HG02588 (cell line): ENCODE measurements at regions not wholly inside any gene's neighbourhood (a gene's known extent, or its start where the extent isn't known, plus 50 kb on each side); places are given as distances from the start of the nearest gene placed in this dataset.
"Not testable (repeated sequence)": the region's sequence is repeated elsewhere in the genome, so short reads cannot be mapped to it uniquely, and the experiment has no call there.

Experiments used
- ATAC-seq: cut with Tn5 transposase; IDR thresholded peaks from one replicate; pipeline ENCODE4 v1.9.1; 2021; ENCODE audit warnings: mild to moderate bottlenecking, moderate library complexity; ENCODE audit not compliant: unreplicated experiment

DNA sequence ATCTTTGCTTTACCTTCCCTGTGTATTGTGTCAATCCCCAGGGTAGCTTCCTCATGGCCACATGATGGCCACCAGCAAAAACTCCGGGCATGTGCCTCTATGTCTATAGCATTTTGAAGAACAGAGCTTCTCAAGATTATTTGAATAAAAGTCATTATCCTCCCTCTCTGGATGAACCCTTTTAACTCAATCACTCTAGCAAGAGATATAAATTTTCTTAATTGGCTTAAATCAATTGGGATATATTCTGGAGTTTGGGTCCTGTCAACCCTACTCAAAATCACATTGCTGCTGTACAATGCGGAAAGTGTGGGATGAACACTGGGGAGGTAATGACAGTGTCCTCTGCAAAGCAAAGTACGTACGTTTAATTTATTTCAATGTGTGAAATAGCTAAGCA lies 370.6 kb upstream of the LRRC3B start:
- no peak for ATAC-seq

DNA sequence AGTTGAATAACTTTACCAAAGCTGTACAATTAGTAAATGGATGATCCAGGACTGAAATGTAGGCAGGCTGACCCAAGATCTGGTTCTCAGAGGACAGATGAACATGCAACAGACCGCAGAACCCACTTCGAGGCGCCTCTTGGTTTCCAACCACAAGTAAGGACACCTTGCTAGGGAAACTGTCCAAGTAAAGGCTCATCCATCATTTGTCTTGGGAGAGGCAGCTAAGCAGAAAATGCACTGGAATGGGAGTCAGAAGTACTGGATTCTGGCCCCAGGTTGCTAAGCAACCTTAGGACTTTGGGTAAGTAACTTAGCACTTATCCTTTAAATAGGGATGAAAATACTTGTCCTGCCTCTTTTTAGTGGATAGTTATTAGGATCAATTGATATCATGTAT lies 366.3 kb upstream of the LRRC3B start:
- no peak for ATAC-seq

DNA sequence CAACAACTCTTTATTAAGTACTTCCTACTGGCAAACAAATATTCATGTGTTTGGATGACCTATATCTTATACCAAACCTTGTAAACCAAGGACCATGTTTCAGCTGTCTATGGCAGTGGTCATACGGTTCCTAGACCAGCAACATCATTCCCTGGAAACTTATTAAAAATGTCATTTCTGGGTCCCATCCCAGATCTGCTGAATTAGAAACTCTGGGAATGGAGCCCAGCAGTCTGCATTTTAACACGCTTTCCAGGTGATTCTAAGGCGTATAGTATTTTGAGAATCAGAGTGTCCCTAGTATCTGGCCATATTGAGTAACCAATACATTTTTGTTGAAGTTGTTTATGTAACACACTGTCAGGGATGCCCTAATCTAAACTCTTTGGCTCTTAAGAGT lies 363.4 kb upstream of the LRRC3B start:
- ATAC-seq, result no peak

DNA sequence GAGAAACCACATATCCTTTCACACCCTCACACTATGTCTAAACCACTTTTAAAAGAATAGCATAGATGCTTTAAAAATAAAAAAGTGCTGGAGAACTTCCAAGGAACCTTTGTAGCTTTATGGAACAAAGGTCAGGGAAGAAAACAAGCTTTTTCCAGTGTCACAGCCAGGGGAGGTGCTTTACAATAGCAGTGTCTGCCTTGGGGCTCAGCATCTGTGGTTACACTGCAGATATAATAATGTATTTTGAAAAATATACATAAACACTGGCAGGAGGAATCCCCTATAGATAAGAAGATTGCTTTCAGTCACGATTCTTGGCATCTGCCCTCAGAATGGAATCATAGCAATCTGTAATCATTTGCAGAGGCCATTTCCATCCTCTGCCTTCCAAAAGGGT lies 362.4 kb upstream of the LRRC3B start:
- ATAC-seq, result no peak

DNA sequence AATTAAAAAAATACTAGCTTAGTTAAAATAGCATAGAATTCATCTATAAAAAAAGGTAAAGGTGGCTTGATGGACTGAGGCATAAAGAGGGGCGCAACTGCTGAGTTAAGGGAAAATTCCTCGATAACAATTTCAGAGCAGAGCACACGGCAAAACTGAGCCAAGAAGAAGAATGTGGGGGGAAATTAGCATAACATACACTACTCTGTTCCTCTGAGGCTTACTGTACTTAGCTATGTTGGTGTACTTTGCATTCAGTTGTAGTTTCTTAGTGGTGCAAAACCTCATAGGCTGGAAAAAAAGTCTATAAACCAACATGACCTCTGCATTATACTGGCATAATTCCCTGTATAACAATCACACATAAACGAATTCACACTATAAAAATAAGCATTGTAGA lies 357.9 kb upstream of the LRRC3B start:
- no peak for ATAC-seq

DNA sequence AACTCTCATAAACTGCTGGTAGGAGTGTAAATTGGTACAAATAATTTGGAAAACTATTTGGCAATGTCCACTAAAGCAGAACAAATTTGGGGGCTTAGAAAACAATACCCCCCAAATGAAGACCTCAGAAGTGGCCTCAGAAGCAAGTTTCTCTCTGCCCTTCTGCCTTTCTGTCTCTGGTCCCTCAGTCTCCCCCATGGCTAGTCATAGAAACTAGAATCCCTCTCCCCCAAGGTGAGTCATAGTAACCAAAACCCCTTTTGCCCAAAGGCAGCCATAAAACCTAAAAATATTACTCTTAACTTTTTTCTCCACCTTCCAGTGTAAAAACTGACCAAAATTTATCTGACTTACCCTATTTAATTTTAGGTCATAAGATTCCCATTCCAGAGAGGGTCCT lies 350.7 kb upstream of the LRRC3B start:
- no peak for ATAC-seq

DNA sequence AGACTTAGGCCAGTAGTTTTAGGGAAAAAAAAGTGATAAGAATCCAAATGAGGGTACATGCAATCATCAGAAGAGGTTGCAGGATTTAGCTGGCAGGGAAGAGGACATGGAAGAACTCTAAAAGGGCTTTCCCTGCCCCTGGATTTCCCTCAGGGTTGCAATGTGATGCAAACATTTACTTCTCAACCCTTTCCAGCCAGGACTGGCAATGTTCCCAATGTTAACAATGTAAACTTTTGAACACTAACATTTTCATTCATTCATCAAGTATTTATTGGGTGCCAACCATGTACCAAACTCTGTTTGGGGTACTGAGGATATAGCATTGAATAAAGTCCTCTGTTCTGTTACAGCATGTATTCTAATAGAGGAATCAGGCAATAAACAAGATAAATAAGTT lies 349.4 kb upstream of the LRRC3B start:
- no peak for ATAC-seq

DNA sequence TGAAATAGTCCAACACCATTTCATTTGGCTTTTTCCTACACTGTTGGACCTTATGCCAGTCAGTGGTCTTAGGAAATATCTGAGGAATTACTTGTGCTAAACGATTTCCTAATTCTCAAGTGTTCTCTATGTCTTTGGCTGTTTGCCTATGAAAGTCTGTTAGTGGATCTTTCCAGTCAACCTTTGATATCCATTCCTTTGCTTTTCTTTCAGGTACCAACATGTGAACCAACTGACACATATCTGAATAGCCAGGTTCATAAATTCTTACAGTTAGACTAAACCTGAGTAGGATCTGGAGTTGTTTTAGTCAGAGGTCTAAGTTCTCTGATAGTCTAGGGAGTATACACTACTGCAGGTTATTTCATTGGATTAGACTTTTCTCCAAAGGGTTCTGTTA lies 343.5 kb upstream of the LRRC3B start:
- ATAC-seq, result no peak

DNA sequence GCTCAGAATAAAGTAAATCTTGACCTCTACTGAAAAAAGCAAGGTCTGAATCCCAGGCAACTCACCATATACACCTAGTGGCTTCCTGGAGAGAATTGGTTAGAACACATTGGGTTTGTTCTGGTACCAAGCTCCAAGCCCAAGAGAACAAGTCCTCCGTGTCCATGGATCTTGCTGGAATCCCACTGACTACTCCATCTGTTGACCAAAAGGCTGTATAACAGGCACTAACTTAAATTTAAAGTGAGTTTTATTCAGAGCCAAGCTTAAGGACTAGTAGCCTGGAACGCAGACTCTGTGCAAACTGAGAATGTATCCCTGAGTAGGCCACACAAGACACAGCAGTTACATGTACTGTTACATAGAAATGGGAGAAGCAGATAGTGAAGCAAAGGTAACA lies 342.1 kb upstream of the LRRC3B start:
- ATAC-seq, result no peak

DNA sequence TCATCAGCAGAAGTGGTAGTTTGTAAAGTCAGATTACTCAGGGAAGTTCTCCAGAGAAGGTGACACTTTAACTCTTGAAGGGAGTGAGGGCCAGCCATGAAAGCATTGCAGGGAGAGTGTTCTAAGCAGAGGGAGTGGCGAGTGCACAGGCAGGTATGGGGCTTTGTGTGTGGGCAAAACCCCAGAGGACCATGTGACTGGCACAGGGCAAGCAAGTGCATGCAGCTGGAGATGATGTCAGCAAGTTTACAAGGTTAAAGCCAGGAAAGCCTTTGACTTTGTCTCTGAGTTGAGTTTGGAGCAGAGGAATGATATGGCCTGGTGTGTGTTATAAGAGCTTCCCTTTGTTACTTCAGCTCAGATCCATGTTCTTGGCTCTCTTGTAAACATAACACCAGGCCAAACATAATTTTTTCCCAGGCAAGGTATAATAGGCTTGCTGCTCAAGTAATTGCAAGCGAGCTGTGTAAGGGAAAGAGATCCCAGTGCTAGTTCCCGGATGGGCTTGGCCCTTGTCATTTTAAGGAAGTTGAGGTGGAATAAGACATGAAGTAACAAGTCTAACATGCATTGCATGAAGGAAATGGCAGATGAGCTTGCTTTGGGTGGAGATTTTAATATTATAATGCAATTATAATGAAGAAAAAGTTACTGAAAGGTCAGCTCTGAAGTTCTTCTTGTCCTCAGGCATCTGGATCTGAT lies 341.1 kb upstream of the LRRC3B start:
- no peak for ATAC-seq

DNA sequence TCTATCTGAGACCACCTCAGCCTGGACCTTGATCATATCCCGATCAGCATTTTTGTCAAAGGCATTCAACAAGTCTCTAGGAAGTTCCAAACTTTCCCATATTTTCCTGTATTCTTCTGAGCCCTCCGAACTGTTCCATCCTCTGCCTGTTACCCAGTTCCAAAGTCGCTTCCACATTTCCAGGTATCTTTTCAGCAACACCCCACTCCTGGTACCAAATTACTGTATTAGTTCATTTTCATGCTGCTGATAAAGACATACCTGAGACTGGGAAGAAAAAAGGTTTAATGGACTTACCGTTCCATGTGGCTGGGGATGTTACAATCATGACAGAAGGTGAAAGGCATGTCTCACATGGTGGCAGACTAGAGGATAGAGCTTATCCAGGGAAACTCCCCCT lies 338.1 kb upstream of the LRRC3B start:
- ATAC-seq, result not testable (repeated sequence)

DNA sequence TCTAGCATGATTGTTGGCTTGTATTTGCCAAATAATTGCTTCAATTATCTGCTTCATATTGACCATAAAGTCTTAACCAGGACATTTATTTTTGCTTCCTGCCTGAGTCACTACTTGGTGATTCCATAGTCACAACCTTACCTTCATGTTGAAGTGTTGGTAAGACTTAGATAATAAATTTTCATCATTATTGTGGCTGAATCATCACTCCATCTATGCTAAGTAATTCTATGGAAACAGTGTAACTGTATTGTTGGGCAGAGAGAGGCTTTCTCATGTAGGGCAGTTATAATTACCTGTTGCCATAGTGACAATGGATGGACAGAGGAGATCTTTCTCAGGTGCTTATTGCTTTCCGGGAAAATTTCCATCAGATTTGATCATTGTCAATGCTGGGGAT lies 330.7 kb upstream of the LRRC3B start:
- no peak for ATAC-seq

DNA sequence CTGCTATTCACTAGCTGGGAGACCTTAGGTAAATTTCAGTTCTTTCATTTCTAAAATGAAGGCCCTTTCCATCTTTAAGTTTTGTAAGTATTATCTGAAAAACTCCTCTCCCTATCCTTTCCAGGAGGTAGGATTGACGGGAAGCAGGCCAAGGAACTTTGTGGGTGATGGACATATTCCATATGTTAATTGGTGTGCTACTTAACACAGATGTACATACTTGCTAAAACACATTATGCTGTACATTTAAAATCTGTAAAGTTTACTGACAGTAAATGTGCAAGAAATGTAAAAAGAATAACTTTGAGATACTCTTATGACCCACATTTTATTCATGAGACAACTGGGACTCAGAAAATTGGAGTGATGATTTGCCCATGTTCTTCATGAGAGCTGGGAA lies 329.8 kb upstream of the LRRC3B start:
- no peak for ATAC-seq

DNA sequence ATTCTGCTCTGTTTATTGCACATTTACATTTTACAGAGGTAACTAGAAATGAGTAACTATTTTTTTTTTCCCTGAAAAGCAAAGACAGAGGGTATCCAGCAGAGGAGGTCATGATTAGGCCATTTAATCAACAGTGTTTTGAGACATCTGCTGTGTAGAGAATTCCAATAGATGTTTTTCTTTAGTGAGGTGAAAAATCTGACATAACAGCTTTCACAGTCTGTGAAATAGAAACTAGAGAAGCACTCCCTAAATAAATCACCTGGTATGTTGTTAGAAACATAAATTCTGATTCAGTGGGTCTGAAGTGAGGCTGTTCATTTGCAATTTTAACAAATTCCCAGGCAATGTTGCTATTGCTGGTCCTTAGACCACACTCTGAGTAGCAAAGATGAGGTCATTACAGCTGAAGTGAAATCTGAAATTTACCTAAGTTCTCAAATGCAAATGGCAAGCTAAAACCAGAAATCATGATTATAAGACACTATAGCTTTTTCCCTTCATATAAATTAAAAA lies 329.2 kb upstream of the LRRC3B start:
- no peak for ATAC-seq

DNA sequence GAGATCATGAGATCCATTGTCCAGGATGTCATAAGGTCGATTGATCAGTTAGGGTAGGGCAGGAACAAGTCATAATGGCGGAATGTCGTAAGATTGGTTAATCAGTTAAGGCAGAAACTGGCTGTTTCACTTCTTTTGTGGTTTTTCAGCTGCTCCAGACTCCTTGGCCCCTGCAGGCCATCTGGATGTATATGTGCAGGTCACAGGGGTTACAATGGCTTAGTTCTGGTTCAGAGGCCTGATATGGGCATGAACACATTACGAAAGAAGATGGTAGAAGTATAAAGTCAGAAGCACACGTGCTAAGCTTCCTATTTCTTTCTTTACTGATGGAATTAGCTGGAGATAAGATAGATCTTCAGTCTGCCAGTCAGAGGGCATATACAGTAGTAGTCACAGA lies 315.4 kb upstream of the LRRC3B start:
- no peak for ATAC-seq

DNA sequence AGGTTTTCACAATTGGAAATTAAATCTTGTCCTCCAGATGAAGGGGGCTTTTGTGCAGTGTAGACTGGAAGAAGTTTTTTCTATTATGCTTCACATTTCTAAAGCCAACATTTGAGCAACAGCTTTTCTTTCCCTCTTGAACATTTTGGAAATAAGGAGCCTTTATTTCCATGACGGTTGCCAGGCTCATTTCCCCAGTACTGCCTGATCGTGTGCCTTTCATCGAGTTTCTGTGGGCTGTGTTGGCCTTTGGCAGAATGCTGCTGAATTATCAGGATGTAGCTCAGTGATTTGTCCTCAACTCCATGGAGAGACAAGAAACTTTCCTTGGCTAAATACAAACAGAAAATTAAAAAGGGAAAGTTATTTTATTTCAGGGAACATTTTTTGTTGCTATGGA lies 314.8 kb upstream of the LRRC3B start:
- ATAC-seq, result no peak

DNA sequence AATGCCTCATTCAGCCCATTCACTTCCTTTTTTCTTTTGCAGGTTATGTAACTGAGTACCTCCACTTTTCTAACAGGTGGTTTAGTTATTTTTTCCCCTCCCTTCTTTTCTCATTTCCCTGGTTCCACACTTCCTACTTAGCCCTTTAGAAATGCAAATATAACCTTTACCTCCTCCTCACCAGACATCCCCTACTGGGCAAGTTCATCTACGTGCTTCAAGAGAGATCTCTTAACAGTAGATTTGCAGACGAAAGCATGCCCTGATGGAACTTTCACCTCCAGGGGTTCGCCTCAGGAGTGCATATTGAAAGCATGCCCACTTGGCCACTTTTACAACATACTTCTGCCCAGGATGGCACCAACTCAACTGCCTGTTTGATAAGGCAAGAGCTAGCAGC lies 314.1 kb upstream of the LRRC3B start:
- no peak for ATAC-seq

DNA sequence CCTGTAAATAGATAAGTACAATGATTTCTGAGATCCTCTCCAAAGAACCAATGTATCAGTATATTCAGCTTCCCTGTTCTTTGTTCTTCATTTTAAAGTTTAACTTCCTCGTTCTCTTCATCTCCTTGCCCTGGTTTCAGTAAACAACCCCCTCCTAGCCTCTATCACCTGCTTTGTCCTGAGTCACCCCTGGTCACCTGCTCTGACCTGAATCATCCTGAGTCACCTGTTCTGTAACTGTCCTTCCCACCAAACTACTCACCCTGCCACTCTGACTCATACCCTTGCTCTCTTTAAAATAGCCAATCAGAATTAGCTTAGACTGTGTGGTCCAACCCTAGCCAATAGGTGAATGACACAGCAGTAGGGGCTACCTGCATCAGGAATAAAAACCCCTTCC lies 313.0 kb upstream of the LRRC3B start:
- not testable (repeated sequence) for ATAC-seq

DNA sequence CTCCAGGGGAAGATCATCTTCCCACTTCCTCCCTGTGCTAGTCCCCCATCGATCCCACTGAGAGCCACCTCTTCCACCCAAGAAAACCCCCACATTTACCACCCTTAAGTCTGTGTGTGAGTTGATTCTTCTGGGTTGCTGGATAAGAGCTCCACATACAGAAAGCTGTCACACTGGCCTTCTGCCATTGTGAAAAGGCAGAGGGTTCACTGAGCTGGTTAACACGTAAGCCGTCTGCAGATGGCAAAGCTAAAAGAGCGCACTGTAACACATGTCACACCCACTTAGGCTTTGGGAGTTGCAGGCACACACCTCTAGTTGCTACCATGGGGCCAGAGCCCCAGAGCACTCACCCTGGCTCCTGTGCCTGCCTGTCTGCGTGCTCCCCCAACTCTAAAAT lies 309.8 kb upstream of the LRRC3B start:
- no peak for ATAC-seq

DNA sequence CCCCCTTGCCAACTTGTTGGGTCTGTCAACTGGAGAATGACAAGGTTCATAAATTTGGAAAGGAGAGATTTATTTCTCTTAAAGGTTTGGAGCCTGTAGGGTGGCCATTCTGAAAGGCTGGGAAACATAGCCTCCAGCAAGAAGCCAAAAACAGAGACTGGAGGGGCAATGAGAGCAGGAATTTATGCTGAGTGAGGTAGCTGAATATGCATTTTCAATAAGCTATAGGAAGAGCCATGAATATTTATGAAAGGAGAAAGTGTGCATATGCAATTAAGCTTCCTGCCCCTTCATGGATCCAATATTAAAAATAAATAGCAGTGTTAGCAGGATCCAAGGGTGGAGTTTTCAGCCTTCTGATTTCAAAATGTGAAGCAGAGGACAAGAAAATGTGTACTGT lies 306.1 kb upstream of the LRRC3B start:
- no peak for ATAC-seq

DNA sequence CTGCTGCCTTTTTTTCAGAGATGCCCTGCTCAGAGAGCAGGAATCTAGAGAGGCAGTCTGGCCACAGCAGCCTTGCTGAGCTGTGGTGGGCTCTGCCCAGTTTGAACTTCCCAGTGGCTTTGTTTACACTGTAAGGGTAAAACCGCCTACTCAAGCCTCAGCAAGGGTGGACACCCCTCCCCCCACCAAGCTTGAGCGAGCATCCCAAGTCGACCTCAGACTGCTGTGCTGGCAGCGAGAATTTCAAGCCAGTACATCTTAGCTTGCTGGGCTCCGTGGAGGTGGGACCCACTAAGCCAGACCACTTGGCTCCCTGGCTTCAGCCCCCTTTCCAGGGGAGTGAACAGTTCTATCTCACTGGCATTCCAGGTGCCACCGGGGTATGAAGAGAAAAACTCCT lies 298.8 kb upstream of the LRRC3B start:
- not testable (repeated sequence) for ATAC-seq

DNA sequence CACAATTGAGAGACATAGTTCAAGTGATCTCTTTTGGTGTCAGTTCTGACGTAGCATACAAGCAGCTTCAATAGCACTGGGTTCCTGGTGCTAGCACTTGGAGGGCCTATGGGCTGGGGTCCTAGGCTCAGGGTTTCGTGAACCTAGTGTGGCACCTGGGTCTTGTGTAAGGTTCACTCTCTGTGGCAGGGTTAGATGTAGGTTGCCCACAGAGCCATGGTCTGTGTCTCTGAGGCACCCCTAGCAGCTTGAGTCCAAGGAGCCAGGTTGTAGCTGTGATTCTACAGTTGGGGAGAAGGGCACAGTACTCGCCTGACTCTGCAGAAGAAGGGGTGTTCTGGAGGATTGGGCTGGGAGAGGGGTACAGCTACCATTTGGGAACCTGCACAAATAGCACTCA lies 282.6 kb upstream of the LRRC3B start:
- ATAC-seq, result no peak

DNA sequence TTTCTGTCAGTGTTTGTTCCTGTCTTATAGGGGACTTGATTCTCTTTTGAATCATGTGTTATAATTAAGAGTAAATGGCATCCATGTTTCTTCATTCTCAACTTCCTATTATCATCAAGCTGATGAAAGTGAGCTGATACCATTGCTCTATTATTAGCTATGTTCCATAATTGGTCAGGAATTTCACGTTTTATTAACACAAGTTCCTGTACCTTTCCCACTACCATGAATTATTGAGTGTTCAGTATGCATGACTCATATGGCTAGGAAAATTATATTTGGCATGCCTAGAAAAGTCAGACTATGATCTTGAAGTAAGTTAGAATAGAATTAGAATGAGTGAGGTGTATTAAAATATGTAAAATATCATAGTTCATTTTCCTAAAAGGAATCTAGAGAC lies 278.9 kb upstream of the LRRC3B start:
- no peak for ATAC-seq
